Brain microvascular endothelial cell (primary cell): ENCODE measurements at regions not wholly inside any gene's neighbourhood (a gene's known extent, or its start where the extent isn't known, plus 50 kb on each side); places are given as distances from the start of the nearest gene placed in this dataset.
"Not testable (repeated sequence)": the region's sequence is repeated elsewhere in the genome, so short reads cannot be mapped to it uniquely, and the experiment has no call there.

Experiments
- DNase-seq: peaks from one replicate; pipeline ENCODE4 v3.0.0-alpha.2; 2020
- H3K27ac ChIP-seq: fragments of 250-450 bp; sonication (Bioruptor Pico); 2 replicates; pipeline ENCODE4 v1.5.1; 2020; ENCODE audit warnings: mild to moderate bottlenecking, moderate library complexity
- H3K27me3 ChIP-seq: fragments of 250-450 bp; sonication (Bioruptor Pico); replicated peaks from 2 replicates; pipeline ENCODE4 v1.5.1; 2020; ENCODE audit warnings: mild to moderate bottlenecking
- H3K36me3 ChIP-seq: fragments of 250-450 bp; sonication (Bioruptor Pico); replicated peaks from 2 replicates; pipeline ENCODE4 v1.5.1; 2020; ENCODE audit warnings: mild to moderate bottlenecking
- H3K4me3 ChIP-seq: 2 replicates; pipeline ENCODE4 v1.5.1; 2011; ENCODE audit warnings: low read depth, mild to moderate bottlenecking, control low read depth, low read length, moderate library complexity
- in situ Hi-C: cut with HindIII; loops from 2 replicates; pipeline ENCODE4 v1.10.0; 2017; ENCODE audit warnings: low sequenced_read_pairs, low pct_ligation_motif_present
- TF ChIP-seq, protein P1 (sequence below): IDR thresholded peaks from 2 replicates; pipeline ENCODE4 v1.5.1; 2011; ENCODE audit warnings: low read depth, mild to moderate bottlenecking, moderate library complexity, low read length, control low read depth, inconsistent platforms; ENCODE audit errors: missing control alignments

DNA sequence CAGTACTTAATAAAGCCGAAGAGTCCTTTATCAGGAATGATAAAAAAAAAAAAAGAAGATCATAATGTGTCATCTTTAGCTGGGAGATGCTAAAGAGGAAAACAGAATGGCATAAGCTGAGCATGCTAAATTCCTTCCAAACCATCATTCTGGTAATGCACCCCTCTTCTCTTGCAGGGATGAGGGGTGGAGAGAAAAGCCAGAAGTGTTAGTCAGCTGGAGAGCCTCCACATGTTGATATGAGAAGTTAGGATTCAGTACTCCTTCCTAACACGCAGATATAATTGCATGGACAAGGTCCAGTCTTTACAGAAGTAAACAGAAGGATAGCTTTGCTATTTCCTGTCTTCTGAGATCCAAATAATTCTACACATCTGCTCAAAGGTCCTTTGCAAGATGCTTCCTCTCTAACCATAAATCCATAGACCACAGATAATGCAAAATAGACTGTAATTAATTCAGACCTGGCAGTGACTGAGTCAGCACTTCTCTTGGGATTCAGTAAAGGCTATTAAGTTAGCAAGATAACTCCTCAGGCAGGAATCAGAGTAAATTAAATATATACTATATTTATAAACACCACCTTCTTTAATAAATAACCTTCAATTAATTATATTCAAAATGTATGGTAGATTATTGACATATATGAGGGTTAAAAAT lies 930.0 kb upstream of the KLHL29 start:
- Histone ChIP-seq H3K27ac (no peak overlapping the region), H3K36me3 (no peaks in the 10 kb centered on the region), H3K4me3 (no peak overlapping the region), H3K27me3 (no peaks in the 10 kb centered on the region)
- TF ChIP-seq, protein P1, sequence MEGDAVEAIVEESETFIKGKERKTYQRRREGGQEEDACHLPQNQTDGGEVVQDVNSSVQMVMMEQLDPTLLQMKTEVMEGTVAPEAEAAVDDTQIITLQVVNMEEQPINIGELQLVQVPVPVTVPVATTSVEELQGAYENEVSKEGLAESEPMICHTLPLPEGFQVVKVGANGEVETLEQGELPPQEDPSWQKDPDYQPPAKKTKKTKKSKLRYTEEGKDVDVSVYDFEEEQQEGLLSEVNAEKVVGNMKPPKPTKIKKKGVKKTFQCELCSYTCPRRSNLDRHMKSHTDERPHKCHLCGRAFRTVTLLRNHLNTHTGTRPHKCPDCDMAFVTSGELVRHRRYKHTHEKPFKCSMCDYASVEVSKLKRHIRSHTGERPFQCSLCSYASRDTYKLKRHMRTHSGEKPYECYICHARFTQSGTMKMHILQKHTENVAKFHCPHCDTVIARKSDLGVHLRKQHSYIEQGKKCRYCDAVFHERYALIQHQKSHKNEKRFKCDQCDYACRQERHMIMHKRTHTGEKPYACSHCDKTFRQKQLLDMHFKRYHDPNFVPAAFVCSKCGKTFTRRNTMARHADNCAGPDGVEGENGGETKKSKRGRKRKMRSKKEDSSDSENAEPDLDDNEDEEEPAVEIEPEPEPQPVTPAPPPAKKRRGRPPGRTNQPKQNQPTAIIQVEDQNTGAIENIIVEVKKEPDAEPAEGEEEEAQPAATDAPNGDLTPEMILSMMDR = no peak
- in situ Hi-C loops = no loop called here
- DNase-seq = no peak

DNA sequence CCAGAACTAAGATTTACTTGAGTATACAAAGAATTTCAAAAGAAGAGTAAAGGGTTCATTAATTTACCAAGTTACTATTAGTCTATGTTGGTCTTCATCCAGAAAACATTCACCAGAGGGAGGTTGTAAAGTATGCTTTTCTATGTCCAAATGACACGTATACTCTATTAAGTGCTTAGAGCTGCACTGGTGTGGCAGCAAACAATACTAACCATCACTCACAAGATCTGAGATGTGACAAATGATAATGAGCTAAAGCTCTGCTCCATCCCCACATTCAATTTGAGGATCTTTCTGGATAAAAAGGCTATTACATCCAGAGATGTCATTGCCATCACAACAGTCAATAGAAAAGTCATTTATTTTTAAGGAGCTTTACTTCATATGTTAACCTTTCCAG lies 926.5 kb upstream of the KLHL29 start:
- Histone ChIP-seq H3K27ac (no peak overlapping the region), H3K4me3 (no peak overlapping the region), H3K27me3 (no peaks in the 10 kb centered on the region), H3K36me3 (no peaks in the 10 kb centered on the region)
- in situ Hi-C loops = no loop called here
- TF ChIP-seq, protein P1 = no peak
- no peak for DNase-seq

DNA sequence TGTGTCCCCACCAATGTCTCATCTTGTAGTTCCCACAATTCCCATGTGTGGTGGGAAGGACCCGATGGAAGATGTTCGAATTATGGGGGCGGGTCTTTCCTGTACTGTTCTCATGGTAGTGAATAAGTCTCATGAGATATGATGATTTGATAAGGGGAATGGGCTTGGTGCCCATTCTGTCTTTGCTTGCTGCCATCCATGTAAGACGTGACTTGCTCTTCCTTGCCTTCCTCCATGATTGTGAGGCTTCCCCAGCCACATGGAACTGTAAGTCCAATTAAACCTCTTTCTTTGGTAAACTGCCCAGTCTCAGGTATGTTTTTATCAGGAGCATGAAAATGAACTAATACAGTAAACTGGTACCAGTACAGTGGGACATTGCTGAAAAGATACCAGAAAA lies 909.9 kb upstream of the KLHL29 start:
- H3K27ac ChIP-seq, in situ Hi-C loops, H3K36me3 ChIP-seq, H3K27me3 ChIP-seq, H3K4me3 ChIP-seq, DNase-seq: not testable (repeated sequence)

DNA sequence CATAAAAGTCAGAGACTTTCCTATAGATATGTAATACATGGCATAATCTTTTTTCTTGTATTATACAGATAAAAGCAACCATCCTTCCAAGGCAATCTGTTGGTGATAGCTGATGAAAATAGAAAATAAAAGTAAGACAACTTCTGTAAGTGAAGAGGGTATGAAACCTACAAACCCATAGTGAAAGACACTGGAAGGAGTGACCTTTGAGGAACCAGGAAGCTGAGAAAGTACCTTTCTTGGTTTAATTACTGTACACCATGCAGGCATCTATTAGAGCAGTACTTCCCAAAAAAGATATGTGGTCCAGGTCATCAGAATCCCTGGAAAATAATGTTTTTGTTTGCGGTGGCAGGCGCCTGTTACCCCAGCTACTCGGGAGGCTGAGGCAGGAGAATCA lies 906.6 kb upstream of the KLHL29 start:
- DNase-seq = no peak
- no peaks in the 10 kb centered on the region for H3K36me3 ChIP-seq
- in situ Hi-C loops = no loop called here
- TF ChIP-seq, protein P1 = no peak
- no peaks in the 10 kb centered on the region for H3K27me3 ChIP-seq
- no peak overlapping the region for H3K27ac ChIP-seq
- H3K4me3 ChIP-seq = no peak overlapping the region

DNA sequence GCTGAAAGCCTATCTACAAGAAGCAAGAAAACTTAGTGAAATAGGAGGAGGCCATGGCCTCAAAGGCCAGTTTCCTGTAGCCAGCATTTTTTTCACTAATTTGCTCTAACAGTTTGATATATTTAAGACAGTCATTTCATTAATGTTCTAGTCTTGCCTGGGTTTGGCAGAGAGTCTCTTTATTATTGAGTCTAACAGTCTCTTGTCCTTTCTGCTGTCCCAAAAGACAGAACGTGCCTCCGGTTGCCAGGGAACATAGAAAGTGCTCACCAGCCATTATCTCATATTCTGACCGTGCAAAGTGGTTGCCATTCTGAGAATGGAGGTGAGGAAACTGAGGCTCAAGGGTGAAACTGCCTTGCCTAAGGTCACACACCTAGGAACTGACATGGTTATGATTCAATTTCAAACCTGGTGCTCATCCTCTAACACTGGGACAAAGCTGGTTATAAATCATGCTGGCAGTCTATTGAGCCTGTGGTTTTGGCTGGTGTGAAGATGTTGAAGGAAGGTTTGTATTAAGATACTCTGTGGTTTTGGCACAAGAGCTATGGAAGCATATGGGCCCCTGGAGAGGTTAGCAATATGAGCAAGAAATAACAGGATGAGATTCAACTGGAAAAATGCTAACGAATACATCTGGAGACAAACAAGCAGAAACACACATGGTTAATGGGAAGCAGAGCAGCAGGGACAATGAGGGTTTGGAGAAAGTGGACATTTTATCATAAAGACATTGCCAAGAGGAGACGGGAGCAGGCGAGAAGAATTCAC lies 903.3 kb upstream of the KLHL29 start:
- Histone ChIP-seq H3K27ac (no peak overlapping the region), H3K36me3 (no peaks in the 10 kb centered on the region), H3K4me3 (no peak overlapping the region), H3K27me3 (no peaks in the 10 kb centered on the region)
- DNase-seq = no peak
- TF ChIP-seq, protein P1 = no peak
- in situ Hi-C loops = no loop called here

DNA sequence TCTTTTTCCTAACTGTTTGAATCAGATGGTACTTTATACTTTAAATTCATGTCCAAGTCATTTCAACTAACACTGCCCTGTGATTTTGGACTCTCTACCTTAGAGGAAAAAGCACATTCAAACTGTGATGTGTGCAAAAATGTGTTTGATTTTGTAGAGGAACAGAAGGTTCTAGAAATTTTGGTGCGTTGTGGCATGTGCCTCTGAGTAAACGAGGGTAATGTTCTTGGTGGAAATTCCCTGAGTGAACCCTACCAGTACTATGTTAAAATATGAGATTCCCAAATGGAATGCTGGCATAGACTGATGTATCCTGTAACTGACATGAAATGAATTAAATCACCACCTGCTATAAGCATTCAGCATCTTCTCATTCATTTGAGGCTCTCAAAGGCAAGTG lies 901.9 kb upstream of the KLHL29 start:
- DNase-seq = no peak
- Histone ChIP-seq H3K27ac (no peak overlapping the region), H3K36me3 (no peaks in the 10 kb centered on the region), H3K4me3 (no peak overlapping the region), H3K27me3 (no peaks in the 10 kb centered on the region)
- TF ChIP-seq, protein P1 = no peak
- in situ Hi-C loops = no loop called here
